Aorta (tissue), 5 donors: ENCODE measurements at regions not wholly inside any gene's neighbourhood (a gene's known extent, or its start where the extent isn't known, plus 50 kb on each side); places are given as distances from the start of the nearest gene placed in this dataset.

Experiments used
- ATAC-seq: fragments of 200-7000 bp; cut with Tn5 transposase; one replicate; pipeline ENCODE4 v1.9.1; 2022; ENCODE audit warnings: moderate library complexity; ENCODE audit not compliant: low FRiP score
- DNase-seq, 2 donors: peaks; one replicate each; pipeline ENCODE4 v3.0.0-alpha.2; 2020
- H3K27ac ChIP-seq, 2 donors: one replicate each; pipeline ENCODE4 v1.5.1; 2013; ENCODE audit warnings: low read length in 2 of 2, mild to moderate bottlenecking in 2 of 2, moderate library complexity in 2 of 2, control low read depth in 1 of 2, inconsistent platforms in 1 of 2, low read depth in 1 of 2
- H3K27me3 ChIP-seq, 2 donors: one replicate each; pipeline ENCODE4 v1.6.1; 2013; ENCODE audit warnings: control low read depth in 1 of 2, low read length in 1 of 2, mild to moderate bottlenecking in 1 of 2, moderate library complexity in 1 of 2; ENCODE audit not compliant: insufficient read depth in 2 of 2, control insufficient read depth in 1 of 2
- H3K36me3 ChIP-seq, 2 donors: one replicate each; pipeline ENCODE4 v1.6.1; 2013; ENCODE audit warnings: control low read depth in 1 of 2, low read length in 1 of 2, mild to moderate bottlenecking in 1 of 2; ENCODE audit not compliant: insufficient read depth in 2 of 2, control insufficient read depth in 1 of 2
- H3K4me1 ChIP-seq, 2 donors: one replicate each; pipeline ENCODE4 v1.6.1; 2013; ENCODE audit warnings: low read length in 2 of 2, control low read depth in 1 of 2, mild to moderate bottlenecking in 1 of 2, moderate library complexity in 1 of 2; ENCODE audit not compliant: insufficient read depth in 2 of 2, control insufficient read depth in 1 of 2
- H3K4me3 ChIP-seq, 2 donors: one replicate each; pipeline ENCODE4 v1.5.1; 2013; ENCODE audit warnings: low read length in 2 of 2, control low read depth in 1 of 2, mild to moderate bottlenecking in 1 of 2
- H3K9me3 ChIP-seq: one replicate; pipeline ENCODE4 v1.6.1; 2013; ENCODE audit warnings: mild to moderate bottlenecking, low read length; ENCODE audit not compliant: control insufficient read depth
- WGBS, 2 donors: extraction: QIAGEN DNeasy Blood & Tissue Kit; methylation state at CpG; one replicate each; pipeline ENCODE4 v1.1.7; 2013; 5-methylcytosine and 5-hydroxymethylcytosine counted together
- intact Hi-C, 2 donors: fragments of 100-400 bp; cut with DNase I; formaldehyde crosslinking; loops; one replicate each; pipeline versions ENCODE4 v1.14.2 to v1.15.0; 2022
- donor health status: healthy with polysubstance abuse.
- donor health status: Bipolar disorder and iron deficiency.
- donor health status: DM: no; HTN: no; CAD: no.
- donor health status: DM: no; HTN: no; CAD: no.
- donor health status: DM: yes; HTN: yes; CAD: no.

DNA sequence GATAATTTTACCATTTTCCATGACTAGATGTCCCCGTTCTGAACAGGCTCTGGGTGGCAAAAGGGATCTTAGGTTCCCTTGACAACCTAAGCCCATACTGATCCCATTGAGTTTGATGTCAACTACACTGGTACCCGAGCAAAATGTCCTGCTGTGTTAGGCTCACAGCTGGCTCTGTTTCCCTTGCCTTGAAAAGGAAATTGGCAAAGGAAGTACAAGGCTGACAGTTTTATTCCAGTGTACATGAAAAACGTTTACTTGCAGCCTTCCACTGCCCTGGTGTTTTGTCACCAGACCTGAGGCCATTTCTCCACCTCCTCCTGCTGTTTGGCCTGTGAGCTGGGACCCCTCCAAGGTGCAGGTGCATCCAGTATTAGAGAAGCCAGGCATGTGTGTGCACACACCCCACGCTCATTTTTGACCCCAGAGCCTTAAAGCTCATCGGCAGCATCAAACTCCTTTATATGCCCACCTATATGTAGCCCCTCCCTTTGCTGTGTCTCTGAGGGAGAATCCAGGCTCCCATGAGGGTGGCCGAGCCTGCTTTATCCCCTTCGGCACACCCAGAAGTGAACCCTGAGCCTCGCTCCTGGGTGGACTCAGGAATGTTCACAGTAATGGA lies 171.3 kb downstream of the NDUFA10 start:
- WGBS, 2 donors, result 75 to 77% methylated on average over 8 of the region's 8 CpGs
- H3K27ac ChIP-seq, result no peak overlapping the region
- H3K27me3 ChIP-seq, result no peaks in the 10 kb centered on the region
- peaks cover 1% of the 10 kb centered on the region for H3K9me3 ChIP-seq
- ATAC-seq (no peak), DNase-seq (no peak)
- no peaks in the 10 kb centered on the region for H3K4me1 ChIP-seq
- intact Hi-C loops, result no loop called here
- H3K4me3 ChIP-seq, result no peak overlapping the region
- no peaks in the 10 kb centered on the region for H3K36me3 ChIP-seq

DNA sequence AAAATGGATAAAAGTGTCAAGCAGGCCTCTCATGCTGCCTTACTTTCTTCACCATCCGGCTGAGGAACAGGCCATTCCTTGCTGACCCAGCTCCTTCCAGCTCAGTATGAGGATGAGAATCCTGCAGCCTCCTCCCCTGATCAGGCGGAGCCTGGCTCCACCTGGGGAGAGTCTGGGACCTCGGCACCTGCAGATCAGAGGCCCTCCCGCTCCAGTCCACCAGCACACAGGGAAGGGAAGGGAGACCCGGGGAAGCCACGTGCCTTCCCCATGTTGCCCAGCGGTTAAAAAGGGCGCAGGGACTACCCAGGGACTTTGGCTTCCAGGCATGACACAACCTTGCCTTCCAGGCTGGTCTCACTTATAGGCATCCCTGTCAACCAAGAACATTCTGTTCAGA lies 172.0 kb downstream of the NDUFA10 start:
- Histone ChIP-seq H3K36me3 (no peaks in the 10 kb centered on the region), H3K9me3 (peaks cover 1% of the 10 kb centered on the region), H3K4me1 (no peaks in the 10 kb centered on the region), H3K4me3 (no peak overlapping the region), H3K27me3 (no peaks in the 10 kb centered on the region), H3K27ac (no peak overlapping the region)
- no peak for ATAC-seq
- DNase-seq, result no peak
- intact Hi-C loops, result no loop called here
- 90 to 94% methylated on average over 8 of the region's 8 CpGs for WGBS, 2 donors

DNA sequence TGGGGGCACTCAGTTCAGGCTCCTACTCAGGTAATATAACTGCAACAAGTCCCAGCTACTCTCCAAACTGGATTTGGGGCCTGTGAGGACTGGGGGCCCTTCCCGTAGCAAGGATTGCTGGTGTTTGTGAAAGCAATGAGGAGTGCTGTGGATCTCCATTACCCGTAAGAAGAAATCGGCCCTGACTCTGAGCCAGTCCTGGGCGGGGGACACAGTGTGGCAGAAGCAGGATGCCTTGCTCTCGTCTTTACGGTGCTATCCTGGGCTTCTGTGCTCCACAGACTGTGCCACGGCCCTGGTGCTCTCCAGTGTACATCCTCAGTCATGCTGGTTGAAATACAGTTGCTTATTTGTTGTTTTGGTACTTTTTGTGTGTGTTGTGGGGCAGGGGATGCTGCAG lies 172.9 kb downstream of the NDUFA10 start:
- H3K27me3 ChIP-seq, result no peaks in the 10 kb centered on the region
- H3K36me3 ChIP-seq, result no peaks in the 10 kb centered on the region
- no peak overlapping the region for H3K27ac ChIP-seq
- 92 to 96% methylated on average over 7 of the region's 7 CpGs for WGBS, 2 donors
- no peak for DNase-seq
- intact Hi-C loops, result no loop called here
- no peaks in the 10 kb centered on the region for H3K4me1 ChIP-seq
- no peak for ATAC-seq
- peaks cover 1% of the 10 kb centered on the region for H3K9me3 ChIP-seq
- H3K4me3 ChIP-seq, result no peak overlapping the region

DNA sequence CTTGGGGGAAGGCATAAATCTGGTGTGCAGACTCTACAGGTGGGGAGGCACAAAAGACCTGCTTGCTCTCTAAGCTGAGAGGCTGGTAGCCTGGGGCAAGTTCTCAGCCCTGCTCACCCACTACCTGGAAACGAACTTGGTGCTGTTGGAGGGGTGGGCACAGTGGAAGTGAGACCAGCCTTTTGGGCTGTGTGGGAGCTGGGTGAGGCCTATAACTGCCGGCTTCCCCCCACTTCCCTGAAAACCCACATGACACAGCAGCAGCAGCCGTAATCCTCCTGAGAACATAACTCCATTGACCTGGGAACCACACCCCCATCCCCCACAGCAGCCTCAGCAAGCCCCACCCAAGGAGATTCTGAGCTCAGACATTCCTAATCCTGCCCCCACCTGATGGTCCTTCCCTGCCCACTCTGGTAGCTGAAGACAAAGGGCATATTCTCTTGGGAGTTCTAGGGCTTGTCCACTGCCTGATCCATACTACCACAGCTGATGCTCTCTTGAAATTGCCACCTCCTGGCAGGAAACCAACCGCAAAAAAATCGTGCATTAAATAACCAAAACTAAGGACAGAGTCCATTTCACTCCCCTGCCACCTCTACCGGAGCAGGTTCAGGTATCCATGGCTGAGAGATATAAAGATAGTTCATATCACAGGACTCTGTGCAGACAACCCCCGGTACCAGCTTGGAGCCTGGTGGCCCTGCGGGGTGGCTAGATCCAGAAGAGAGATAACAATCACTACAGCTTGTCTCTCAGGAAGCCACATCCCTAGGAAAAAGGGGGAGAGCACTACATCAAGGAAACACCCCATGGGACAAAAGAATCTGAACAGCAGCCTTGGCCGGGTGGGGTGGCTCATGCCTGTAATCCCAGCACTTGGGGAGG lies 178.1 kb downstream of the NDUFA10 start:
- H3K27me3 ChIP-seq, result no peaks in the 10 kb centered on the region
- ATAC-seq, result no peak

DNA sequence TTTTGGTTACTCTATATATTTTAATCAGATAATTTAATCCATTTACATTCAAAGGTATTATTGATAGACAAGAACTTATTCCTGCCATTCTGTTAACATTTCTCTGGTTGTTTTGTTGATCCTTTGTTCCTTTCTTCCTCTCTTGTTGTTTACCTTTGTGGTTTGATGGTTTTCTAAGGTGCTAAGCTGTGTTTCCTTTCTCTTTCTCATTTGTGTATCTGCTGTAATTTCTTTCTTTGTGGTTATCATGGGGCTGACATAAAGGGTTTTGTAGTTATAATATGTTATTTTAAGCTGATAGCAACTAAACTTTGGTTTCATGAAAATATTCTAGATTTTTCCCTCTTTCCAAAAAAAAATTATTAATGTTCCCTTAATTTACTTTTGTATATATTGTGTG lies 179.2 kb downstream of the NDUFA10 start:
- H3K36me3 ChIP-seq, result no peaks in the 10 kb centered on the region
- H3K4me1 ChIP-seq, result no peaks in the 10 kb centered on the region
- H3K27ac ChIP-seq, result no peak overlapping the region
- no peaks in the 10 kb centered on the region for H3K27me3 ChIP-seq
- no peak overlapping the region for H3K4me3 ChIP-seq
- intact Hi-C loops, result no loop called here
- ATAC-seq (no peak), DNase-seq (no peak)
- peaks cover 1% of the 10 kb centered on the region for H3K9me3 ChIP-seq

More for the DNA sequence above, 178.1 kb downstream of the NDUFA10 start:
- DNase-seq, result no peak
- intact Hi-C loops, result no loop called here
- no peaks in the 10 kb centered on the region for H3K4me1 ChIP-seq
- peaks cover 1% of the 10 kb centered on the region for H3K9me3 ChIP-seq
- 87 to 90% methylated on average over 9 of the region's 9 CpGs for WGBS, 2 donors
- no peaks in the 10 kb centered on the region for H3K36me3 ChIP-seq
- H3K27ac ChIP-seq, result no peak overlapping the region
- H3K4me3 ChIP-seq, result no peak overlapping the region

DNA sequence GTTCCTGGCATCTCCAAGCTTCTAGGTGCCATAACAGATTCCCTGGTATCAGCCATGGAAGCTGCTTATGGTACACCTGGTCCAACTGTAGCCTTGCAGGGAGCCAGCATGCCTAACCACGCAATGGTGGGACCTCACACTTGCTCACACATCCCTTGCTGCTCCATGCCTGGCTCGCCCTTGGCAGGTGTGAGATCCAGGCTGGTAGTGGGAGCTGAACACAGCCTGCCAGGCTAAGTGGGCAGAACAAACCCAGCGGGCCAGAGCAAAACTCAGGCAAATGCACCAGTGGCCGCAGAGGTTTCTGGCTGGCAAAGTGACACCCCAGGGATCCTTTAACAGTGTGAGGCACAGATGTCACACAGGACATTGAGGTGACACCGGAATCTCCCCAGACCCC lies 185.8 kb downstream of the NDUFA10 start:
- no peak overlapping the region for H3K27ac ChIP-seq
- no peak for DNase-seq
- no peak for ATAC-seq
- no peaks in the 10 kb centered on the region for H3K9me3 ChIP-seq
- intact Hi-C loops, result no loop called here
- WGBS, 2 donors, result 73 to 80% methylated on average over 5 of the region's 5 CpGs
- H3K27me3 ChIP-seq, result no peaks in the 10 kb centered on the region
- H3K4me3 ChIP-seq, result no peak overlapping the region
- no peaks in the 10 kb centered on the region for H3K4me1 ChIP-seq
- H3K36me3 ChIP-seq, result no peaks in the 10 kb centered on the region

DNA sequence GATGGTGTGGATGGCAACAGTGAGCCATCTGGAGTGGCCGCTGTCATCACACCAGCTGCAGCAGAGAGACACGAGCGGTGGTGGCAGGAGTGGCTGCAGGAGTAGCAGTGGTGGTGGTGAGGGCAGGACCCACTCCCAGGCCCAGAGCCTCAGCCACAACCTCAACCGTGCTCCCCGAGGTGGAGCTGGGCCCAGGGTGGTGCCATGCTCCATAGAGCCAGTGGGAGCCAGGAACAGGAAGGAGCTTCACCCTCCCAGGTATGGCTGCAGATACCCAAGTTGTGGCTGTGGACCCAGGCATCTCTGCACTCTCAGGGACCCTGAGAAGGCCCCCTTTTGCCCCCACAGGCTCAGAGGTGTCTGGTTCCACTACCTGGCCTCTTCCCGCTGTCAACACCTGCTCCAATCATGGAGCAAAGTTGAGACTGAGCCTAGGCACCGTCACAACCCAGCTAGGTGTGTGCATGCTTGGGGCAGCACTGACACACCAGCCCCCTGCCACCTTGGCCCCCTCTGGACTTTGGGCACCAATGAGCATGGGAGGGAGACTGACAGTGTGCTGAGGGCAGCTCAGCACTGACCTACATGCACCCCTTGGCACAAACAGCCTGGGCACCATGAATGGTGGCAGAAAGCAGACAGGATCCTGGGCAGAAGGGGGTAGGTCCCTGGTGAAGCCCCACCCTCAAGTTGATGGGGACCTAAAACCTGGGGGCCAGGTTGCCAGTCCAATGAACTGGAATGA lies 188.9 kb downstream of the NDUFA10 start:
- Histone ChIP-seq H3K4me1 (no peaks in the 10 kb centered on the region), H3K36me3 (no peaks in the 10 kb centered on the region), H3K27ac (no peak overlapping the region), H3K9me3 (no peaks in the 10 kb centered on the region), H3K4me3 (no peak overlapping the region), H3K27me3 (no peaks in the 10 kb centered on the region)
- ATAC-seq (no peak), DNase-seq (no peak)
- WGBS, 2 donors, result 93 to 95% methylated on average over 7 of the region's 7 CpGs
- intact Hi-C loops, result no loop called here

DNA sequence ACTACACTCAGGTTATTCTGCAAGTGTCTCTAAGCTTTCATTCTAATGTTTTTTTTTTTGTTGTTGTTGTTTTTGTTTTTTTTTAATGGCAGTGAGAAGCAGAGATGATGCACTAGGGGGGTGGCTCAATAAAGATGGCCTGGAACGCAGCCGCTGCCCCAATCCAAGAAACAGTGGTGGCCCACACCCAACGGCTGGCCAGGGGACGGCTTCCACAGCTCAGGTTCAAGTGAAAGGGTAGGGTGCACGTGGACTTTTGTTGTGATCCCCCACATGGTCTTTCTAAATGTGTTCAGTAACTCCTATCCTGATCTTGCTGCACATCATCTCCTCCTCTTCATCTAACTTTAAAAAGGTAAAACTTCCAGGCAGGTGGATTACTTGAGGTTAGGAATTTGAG lies 190.1 kb downstream of the NDUFA10 start:
- H3K9me3 ChIP-seq, result no peaks in the 10 kb centered on the region
- DNase-seq, result no peak
- ATAC-seq, result no peak
- intact Hi-C loops, result no loop called here
- WGBS, 2 donors, result 93 to 95% methylated on average over 5 of the region's 5 CpGs
- H3K27ac ChIP-seq, result no peak overlapping the region
- no peaks in the 10 kb centered on the region for H3K36me3 ChIP-seq
- no peaks in the 10 kb centered on the region for H3K27me3 ChIP-seq
- no peaks in the 10 kb centered on the region for H3K4me1 ChIP-seq
- H3K4me3 ChIP-seq, result no peak overlapping the region
